GM12872 (cell line): ENCODE measurements at regions not wholly inside any gene's neighbourhood (a gene's known extent, or its start where the extent isn't known, plus 50 kb on each side); places are given as distances from the start of the nearest gene placed in this dataset.

Experiments used
- TF ChIP-seq, protein P1 (sequence below): IDR thresholded peaks from 3 replicates; pipeline ENCODE4 v1.5.1; 2011; ENCODE audit warnings: low read depth, mild to moderate bottlenecking, low read length, moderate library complexity; ENCODE audit not compliant: insufficient read depth

DNA sequence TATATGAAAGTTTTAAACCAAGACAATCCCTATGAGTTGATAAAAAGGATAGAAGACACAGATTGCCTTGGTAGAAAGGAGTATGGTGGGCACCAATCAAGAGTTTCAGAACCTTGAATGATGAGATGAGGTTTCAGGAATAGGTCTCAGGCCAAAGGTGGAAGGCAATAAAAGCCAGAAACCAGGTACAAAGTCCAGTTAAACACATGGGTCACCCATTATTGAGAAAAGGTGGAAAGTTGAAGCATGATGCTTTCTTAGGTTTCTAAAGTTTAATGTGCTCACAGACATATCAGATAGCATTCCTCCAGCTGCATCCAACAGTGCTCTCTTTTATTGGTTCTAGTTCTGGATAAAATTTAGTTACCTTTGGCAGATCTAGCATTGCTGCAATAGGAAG is 950.8 kb upstream of the SOX9 start:
- TF ChIP-seq, protein P1, sequence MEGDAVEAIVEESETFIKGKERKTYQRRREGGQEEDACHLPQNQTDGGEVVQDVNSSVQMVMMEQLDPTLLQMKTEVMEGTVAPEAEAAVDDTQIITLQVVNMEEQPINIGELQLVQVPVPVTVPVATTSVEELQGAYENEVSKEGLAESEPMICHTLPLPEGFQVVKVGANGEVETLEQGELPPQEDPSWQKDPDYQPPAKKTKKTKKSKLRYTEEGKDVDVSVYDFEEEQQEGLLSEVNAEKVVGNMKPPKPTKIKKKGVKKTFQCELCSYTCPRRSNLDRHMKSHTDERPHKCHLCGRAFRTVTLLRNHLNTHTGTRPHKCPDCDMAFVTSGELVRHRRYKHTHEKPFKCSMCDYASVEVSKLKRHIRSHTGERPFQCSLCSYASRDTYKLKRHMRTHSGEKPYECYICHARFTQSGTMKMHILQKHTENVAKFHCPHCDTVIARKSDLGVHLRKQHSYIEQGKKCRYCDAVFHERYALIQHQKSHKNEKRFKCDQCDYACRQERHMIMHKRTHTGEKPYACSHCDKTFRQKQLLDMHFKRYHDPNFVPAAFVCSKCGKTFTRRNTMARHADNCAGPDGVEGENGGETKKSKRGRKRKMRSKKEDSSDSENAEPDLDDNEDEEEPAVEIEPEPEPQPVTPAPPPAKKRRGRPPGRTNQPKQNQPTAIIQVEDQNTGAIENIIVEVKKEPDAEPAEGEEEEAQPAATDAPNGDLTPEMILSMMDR, result no peak

DNA sequence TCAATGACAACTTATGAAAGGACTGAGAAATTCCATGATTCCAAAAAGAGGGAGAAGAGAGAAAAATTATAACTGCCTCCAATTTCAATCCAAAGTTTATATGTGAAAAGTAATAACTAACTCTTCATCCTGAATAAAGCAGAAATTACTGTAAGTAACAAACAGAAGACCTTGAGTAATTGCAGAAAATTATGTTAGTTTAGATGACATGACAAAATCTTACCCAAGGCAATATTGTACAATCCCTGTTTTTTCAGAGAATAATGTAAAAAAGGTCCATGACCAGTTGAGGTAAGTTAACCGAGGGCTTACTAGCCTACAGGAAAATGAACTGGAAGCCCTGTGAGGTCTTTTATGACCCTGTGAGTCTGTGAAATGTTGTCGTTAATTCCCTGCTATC is 949.5 kb upstream of the SOX9 start:
- TF ChIP-seq, protein P1, result no peak

DNA sequence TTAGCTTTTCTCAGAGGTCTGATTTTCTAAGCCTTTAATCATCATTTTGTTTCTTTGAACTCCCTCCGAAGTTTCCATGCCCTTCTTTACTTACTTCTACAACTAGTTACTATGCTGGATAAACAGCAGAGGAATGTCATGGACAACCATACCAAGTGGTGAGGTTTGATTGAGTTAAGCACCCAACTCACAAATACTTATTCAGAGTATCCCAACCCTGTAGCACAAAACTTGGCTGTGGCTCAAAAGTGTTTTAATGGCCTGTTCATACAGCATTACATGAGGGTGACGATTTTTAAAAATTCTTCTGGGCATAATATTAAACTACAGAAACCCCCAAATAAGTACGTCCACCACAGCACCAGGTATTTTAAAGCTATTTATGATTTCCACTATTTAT is 946.8 kb upstream of the SOX9 start:
- TF ChIP-seq, protein P1, result no peak

DNA sequence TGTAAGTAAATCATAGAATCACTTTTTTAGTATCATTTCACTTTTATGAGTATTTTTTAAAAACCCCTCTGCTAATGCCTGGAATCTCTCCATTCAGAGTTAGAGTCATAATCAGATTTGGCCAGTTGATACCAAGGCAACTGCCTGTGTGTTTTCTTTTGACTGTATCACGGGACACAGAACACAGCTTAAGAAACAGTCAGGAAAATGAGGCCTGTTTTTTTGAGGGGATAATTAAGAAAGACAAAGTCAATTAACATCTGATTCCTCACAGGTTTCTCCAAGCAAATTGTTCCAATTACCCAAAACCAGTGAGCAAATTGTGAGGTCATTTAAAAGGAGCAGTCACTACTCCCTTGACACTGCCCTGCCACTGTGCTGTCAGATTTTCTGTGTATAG is 944.5 kb upstream of the SOX9 start:
- TF ChIP-seq, protein P1, result no peak

DNA sequence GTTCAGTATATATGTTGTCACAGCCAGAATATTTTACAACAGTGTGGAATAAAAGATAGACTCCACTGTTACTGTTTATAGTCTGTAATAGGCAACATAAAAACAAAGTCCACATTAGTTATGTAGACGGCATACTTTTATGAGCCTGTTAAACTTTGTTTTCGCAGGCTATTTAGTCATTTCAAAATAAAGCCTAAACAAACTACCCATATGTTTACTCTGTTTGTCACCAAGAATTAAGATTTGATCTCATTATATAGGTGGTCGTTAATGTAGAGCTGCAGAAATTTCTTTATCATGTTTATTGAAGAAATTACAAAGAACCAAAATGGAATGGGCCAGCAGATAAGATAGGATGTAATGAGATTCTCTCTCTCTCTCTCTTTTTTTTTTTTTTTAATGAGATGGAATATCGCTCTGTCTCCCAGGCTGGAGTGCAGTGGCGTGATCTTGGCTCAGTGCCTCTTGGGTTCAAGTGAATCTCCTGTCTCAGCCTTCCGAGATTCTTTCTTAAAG is 943.8 kb upstream of the SOX9 start:
- TF ChIP-seq, protein P1, result no peak

DNA sequence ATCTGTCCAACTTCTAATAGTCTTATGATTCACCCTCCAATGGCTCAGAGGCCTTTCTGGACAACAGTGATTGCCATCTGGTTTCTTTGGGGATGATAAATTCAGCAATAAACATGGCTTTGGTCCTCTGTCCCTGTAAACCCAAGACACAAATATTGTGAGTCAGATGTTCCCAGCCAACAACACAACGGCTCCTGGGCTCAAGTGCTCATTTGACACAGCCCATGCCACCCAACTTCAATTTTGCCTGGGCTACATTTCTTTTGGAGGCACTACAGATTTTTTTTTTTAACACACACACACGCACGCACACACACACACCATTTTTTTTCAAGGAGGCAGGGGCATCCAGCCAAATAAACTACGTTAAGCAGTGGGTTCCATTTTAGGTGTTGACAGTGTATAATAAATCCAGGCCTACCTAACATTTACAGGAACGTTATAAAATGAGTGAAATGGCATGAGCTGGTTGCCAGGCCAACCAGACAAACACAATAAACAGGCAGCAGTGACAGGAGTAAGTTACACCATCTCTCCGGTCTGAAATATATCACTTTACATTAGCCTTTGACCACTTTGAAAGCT is 939.9 kb upstream of the SOX9 start:
- TF ChIP-seq, protein P1, result no peak

DNA sequence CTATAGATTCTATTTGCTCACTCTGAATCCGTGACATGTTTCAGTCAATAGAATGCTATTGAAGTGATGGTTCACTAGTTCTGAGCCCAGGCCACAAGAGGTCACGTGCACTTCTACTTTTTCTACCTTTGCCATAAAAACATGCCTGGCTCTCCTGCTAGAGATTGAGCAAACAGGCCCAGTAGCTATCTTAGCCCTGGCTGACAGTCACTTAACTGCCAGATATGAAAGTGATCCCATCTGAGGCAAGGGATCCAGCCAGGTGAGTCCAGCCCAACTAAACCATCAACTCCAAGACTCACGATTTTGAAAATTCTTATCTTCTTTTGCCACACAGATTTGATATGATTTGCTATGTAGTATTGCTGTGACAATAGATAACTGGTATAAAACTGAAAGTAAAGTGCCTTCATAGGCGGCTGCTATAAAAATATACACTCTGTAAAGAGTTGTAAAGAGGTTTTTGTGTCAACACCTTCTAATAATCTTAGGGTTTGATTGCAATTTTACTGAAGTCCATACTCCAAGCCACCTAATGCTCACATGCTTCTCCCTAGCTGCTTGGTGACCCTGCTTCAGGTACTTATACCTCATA is 937.7 kb upstream of the SOX9 start:
- TF ChIP-seq, protein P1, result no peak
